GM12878 (cell line): ENCODE measurements at regions not wholly inside any gene's neighbourhood (a gene's known extent, or its start where the extent isn't known, plus 50 kb on each side); places are given as distances from the start of the nearest gene placed in this dataset.

ENCODE experiments used
- BCL3 ChIP-seq: IDR thresholded peaks from 2 replicates; pipeline ENCODE4 v1.6.1; 2011; ENCODE audit warnings: borderline replicate concordance, low read depth, mild to moderate bottlenecking, moderate library complexity, low read length; ENCODE audit not compliant: insufficient read depth, poor library complexity, severe bottlenecking
- CTCF ChIP-seq, 3 experiments: IDR thresholded peaks in 2 of 3; conservative IDR thresholded peaks in 1 of 3; 2 replicates each; pipeline ENCODE4 v1.5.1; 2011; ENCODE audit warnings: low read depth in 3 of 3, low read length in 3 of 3, mild to moderate bottlenecking in 3 of 3, control low read depth in 2 of 3, moderate library complexity in 2 of 3, inconsistent platforms in 1 of 3, mixed read lengths in 1 of 3; ENCODE audit not compliant: control insufficient read depth in 2 of 3, insufficient read depth in 1 of 3; ENCODE audit errors: extremely low read depth in 1 of 3
- EED ChIP-seq: sonication (generic); IDR thresholded peaks from 2 replicates; pipeline ENCODE4 v1.6.1; 2016; ENCODE audit warnings: antibody characterized with exemption, low read depth
- IKZF2 ChIP-seq, 2 experiments: fragments of 450-650 bp; IDR thresholded peaks; 2 replicates each; pipeline ENCODE4 v1.6.1; 2017; ENCODE audit warnings: mild to moderate bottlenecking in 2 of 2, moderate library complexity in 2 of 2
- MEF2A ChIP-seq: IDR thresholded peaks from 2 replicates; pipeline ENCODE4 v1.6.1; 2011; ENCODE audit warnings: low read depth, mild to moderate bottlenecking, low read length, moderate library complexity; ENCODE audit not compliant: insufficient read depth
- MYB ChIP-seq: fragments of 150-350 bp; IDR thresholded peaks from 2 replicates; pipeline ENCODE4 v1.6.1; 2014; ENCODE audit warnings: mild to moderate bottlenecking, low read depth, low read length, borderline replicate concordance
- NFXL1 ChIP-seq: fragments of 450-650 bp; IDR thresholded peaks from 2 replicates; pipeline ENCODE4 v1.6.1; 2017; ENCODE audit warnings: antibody characterized with exemption, mild to moderate bottlenecking, borderline replicate concordance
- PML ChIP-seq: IDR thresholded peaks from 2 replicates; pipeline ENCODE4 v1.6.1; 2012; ENCODE audit warnings: low read length, inconsistent platforms
- POLR2AphosphoS2 ChIP-seq: IDR thresholded peaks from 2 replicates; pipeline ENCODE4 v1.6.1; 2011; ENCODE audit warnings: low read depth, mild to moderate bottlenecking, low read length, improper control_type of control experiment, moderate library complexity
- POU2F2 ChIP-seq: IDR thresholded peaks from 3 replicates; pipeline ENCODE4 v1.6.1; 2011; ENCODE audit warnings: low read depth, mild to moderate bottlenecking, low read length, borderline replicate concordance
- RBBP5 ChIP-seq: fragments of 200-600 bp; sonication (generic); conservative IDR thresholded peaks from 2 replicates; pipeline ENCODE4 v1.6.1; 2016
- SKIL ChIP-seq: fragments of 450-650 bp; IDR thresholded peaks from 2 replicates; pipeline ENCODE4 v1.6.1; 2017; ENCODE audit warnings: mild to moderate bottlenecking, low read depth, inconsistent platforms; ENCODE audit not compliant: poor library complexity, severe bottlenecking
- SPI1 ChIP-seq: IDR thresholded peaks from 2 replicates; pipeline ENCODE4 v1.6.1; 2011; ENCODE audit warnings: low read depth, mild to moderate bottlenecking, low read length, moderate library complexity, borderline replicate concordance; ENCODE audit not compliant: insufficient read depth
- SREBF1 ChIP-seq: IDR thresholded peaks from 2 replicates; pipeline ENCODE4 v1.6.1; 2012; ENCODE audit warnings: mild to moderate bottlenecking, low read length
- SUPT20H ChIP-seq: IDR thresholded peaks from 2 replicates; pipeline ENCODE4 v1.6.1; 2011; ENCODE audit warnings: low read depth, mild to moderate bottlenecking, low read length, moderate library complexity, borderline replicate concordance; ENCODE audit not compliant: control insufficient read depth
- ZNF687 ChIP-seq: fragments of 450-650 bp; IDR thresholded peaks from 2 replicates; pipeline ENCODE4 v1.6.1; 2017; ENCODE audit warnings: mild to moderate bottlenecking, moderate library complexity

- TF ChIP-seq ZNF687, result 0 out of 2 replicates have a peak, but pooled peaks have one; percentile 9
- TF ChIP-seq BCL3, result no peak
- TF ChIP-seq MEF2A, result no peak
- TF ChIP-seq SREBF1, result no peak
- no peak for TF ChIP-seq PML
- no peak for TF ChIP-seq SUPT20H
- TF ChIP-seq NFXL1, result no peak
- TF ChIP-seq SKIL, result no peak
- TF ChIP-seq RBBP5, result no peak
- TF ChIP-seq POU2F2, result peak; percentile 15; the same call in 1 of the 3 replicates
- no peak for TF ChIP-seq POLR2AphosphoS2
- no peak for TF ChIP-seq CTCF (IDR thresholded peaks at IDR 0.05 in 2 of 3, conservative IDR thresholded peaks at IDR 0.05 in 1 of 3; ENCODE audit: control insufficient read depth in 2 of 3, extremely low read depth in 1 of 3, insufficient read depth in 1 of 3, low read depth in 3 of 3, low read length in 3 of 3)
- peak; percentile 80; the same call in 1 of the 2 replicates for TF ChIP-seq SPI1
- TF ChIP-seq MYB, result no peak
- no peak for TF ChIP-seq IKZF2 (IDR thresholded peaks at IDR 0.05)
- TF ChIP-seq EED, result peak; percentile 4; the same call in 1 of the 2 replicates
Measured at GRCh38 chr2:8606649-8607550, 75.0 kb upstream of the ID2 start (continued).
